T-helper 22 cell (primary cell): ENCODE measurements at regions not wholly inside any gene's neighbourhood (a gene's known extent, or its start where the extent isn't known, plus 50 kb on each side); places are given as distances from the start of the nearest gene placed in this dataset.

Experiments
- DNase-seq: peaks from one replicate; pipeline ENCODE4 v3.0.0-alpha.2; 2020; ENCODE audit warnings: low read depth

GRCh38 chr21:36555199-36555800, 75.4 kb upstream of the CLDN14 start:
- no peak for DNase-seq

- DNase-seq: no peak
These were observed 77.4 kb upstream of the CLDN14 start for GRCh38 chr21:36557316-36557715.

GRCh38 chr21:36560933-36561575, 81.1 kb upstream of the CLDN14 start:
- DNase-seq: no peak

GRCh38 chr21:36563341-36563926, 83.5 kb upstream of the CLDN14 start:
- DNase-seq: no peak

- no peak for DNase-seq
These were observed 84.7 kb upstream of the CLDN14 start for GRCh38 chr21:36564647-36565046.

GRCh38 chr21:36565540-36565939, 85.6 kb upstream of the CLDN14 start:
- no peak for DNase-seq

- no peak for DNase-seq
These were observed 86.7 kb upstream of the CLDN14 start for GRCh38 chr21:36566644-36567043.

GRCh38 chr21:36567216-36567885, 87.4 kb upstream of the CLDN14 start:
- no peak for DNase-seq

- no peak for DNase-seq
These were observed 89.6 kb upstream of the CLDN14 start for GRCh38 chr21:36569511-36569910.

- no peak for DNase-seq
These were observed 91.6 kb upstream of the CLDN14 start for GRCh38 chr21:36571556-36571955.

- no peak for DNase-seq
These were observed 92.1 kb upstream of the CLDN14 start for GRCh38 chr21:36572039-36572438.

GRCh38 chr21:36575306-36575705, 95.4 kb upstream of the CLDN14 start:
- no peak for DNase-seq

GRCh38 chr21:36576441-36576840, 96.5 kb upstream of the CLDN14 start:
- DNase-seq: no peak

GRCh38 chr21:36579898-36580297, 100.0 kb upstream of the CLDN14 start:
- DNase-seq: no peak

GRCh38 chr21:36582271-36582670, 102.3 kb upstream of the CLDN14 start:
- DNase-seq: no peak

GRCh38 chr21:36583591-36583990, 103.7 kb upstream of the CLDN14 start:
- no peak for DNase-seq

- DNase-seq: no peak
These were observed 105.3 kb upstream of the CLDN14 start for GRCh38 chr21:36584980-36585940.

GRCh38 chr21:36587388-36587787, 107.5 kb upstream of the CLDN14 start:
- no peak for DNase-seq

GRCh38 chr21:36589352-36589971, 109.5 kb upstream of the SIM2 start:
- no peak for DNase-seq

GRCh38 chr21:36591326-36591970, 107.5 kb upstream of the SIM2 start:
- DNase-seq: no peak

GRCh38 chr21:36596174-36596573, 102.7 kb upstream of the SIM2 start:
- no peak for DNase-seq
